PFSK-1 (cell line): ENCODE measurements at regions not wholly inside any gene's neighbourhood (a gene's known extent, or its start where the extent isn't known, plus 50 kb on each side); places are given as distances from the start of the nearest gene placed in this dataset.

ENCODE experiments used
- SIN3A ChIP-seq: IDR thresholded peaks from 2 replicates; pipeline ENCODE4 v1.6.1; 2012; ENCODE audit warnings: mild to moderate bottlenecking, low read length, moderate library complexity, borderline replicate concordance; ENCODE audit not compliant: insufficient read depth
- TAF1 ChIP-seq: IDR thresholded peaks from 2 replicates; pipeline ENCODE4 v1.6.1; 2012; ENCODE audit warnings: low read length, control low read depth, borderline replicate concordance; ENCODE audit not compliant: insufficient read depth

- TF ChIP-seq TAF1 (no peak), SIN3A (no peak)
These were observed 631.6 kb upstream of the NRSN1 start for GRCh38 chr6:23494367-23494766.
